Erythroblast (primary cell): ENCODE measurements at regions not wholly inside any gene's neighbourhood (a gene's known extent, or its start where the extent isn't known, plus 50 kb on each side); places are given as distances from the start of the nearest gene placed in this dataset.

Experiments used
- GATA1 ChIP-seq: IDR thresholded peaks from 2 replicates; pipeline ENCODE4 v1.6.1; 2011; ENCODE audit warnings: low read depth, mild to moderate bottlenecking, control low read depth, low read length, moderate library complexity
- POLR2A ChIP-seq: IDR thresholded peaks from 2 replicates; pipeline ENCODE4 v1.6.1; 2011; ENCODE audit warnings: mild to moderate bottlenecking, low read length

GRCh38 chr13:76586842-76587241, 299.4 kb downstream of the KCTD12 start:
- TF ChIP-seq POLR2A (no peak), GATA1 (no peak)
